Fibroblast of lung (primary cell): ENCODE measurements at regions not wholly inside any gene's neighbourhood (a gene's known extent, or its start where the extent isn't known, plus 50 kb on each side); places are given as distances from the start of the nearest gene placed in this dataset.

Source experiments
- DNase-seq, 2 donors: peaks; one replicate each; pipeline versions ENCODE4 v3.0.0 to v3.0.0-alpha.2; 2010; ENCODE audit warnings: low read depth in 2 of 2
- H2AFZ ChIP-seq: 2 replicates; pipeline ENCODE4 v1.5.1; 2012; ENCODE audit warnings: low read length, control low read depth, inconsistent platforms
- H3K27ac ChIP-seq: 2 replicates; pipeline ENCODE4 v1.5.1; 2011; ENCODE audit warnings: low read length, control low read depth; ENCODE audit not compliant: insufficient read depth
- H3K27me3 ChIP-seq: 2 replicates; pipeline ENCODE4 v1.5.1; 2011; ENCODE audit warnings: mild to moderate bottlenecking, low read length; ENCODE audit not compliant: control insufficient read depth, insufficient read depth
- H3K36me3 ChIP-seq: 2 replicates; pipeline ENCODE4 v1.5.1; 2011; ENCODE audit warnings: low read length; ENCODE audit not compliant: control insufficient read depth, insufficient read depth
- H3K4me1 ChIP-seq: 2 replicates; pipeline ENCODE4 v1.5.1; 2011; ENCODE audit warnings: low read length; ENCODE audit not compliant: control insufficient read depth, insufficient read depth; ENCODE audit errors: extremely low read depth
- H3K4me2 ChIP-seq: 2 replicates; pipeline ENCODE4 v1.5.1; 2011; ENCODE audit warnings: low read length, control low read depth; ENCODE audit not compliant: insufficient read depth; ENCODE audit errors: extremely low read depth
- H3K4me3 ChIP-seq, 4 experiments: fragments of 200-600 bp in 1 of 4; sonication (generic) in 1 of 4; replicated peaks in 1 of 4; 2 replicates each; pipeline ENCODE4 v1.5.1; 2011 to 2016; ENCODE audit warnings: low read length in 4 of 4, low read depth in 3 of 4, mild to moderate bottlenecking in 3 of 4, control low read depth in 2 of 4, inconsistent platforms in 1 of 4, mixed read lengths in 1 of 4; ENCODE audit not compliant: insufficient read depth in 1 of 4; ENCODE audit errors: control extremely low read depth in 1 of 4
- H3K79me2 ChIP-seq: 2 replicates; pipeline ENCODE4 v1.5.1; 2012; ENCODE audit warnings: mild to moderate bottlenecking, low read length, inconsistent platforms; ENCODE audit not compliant: control insufficient read depth, insufficient read depth
- H3K9ac ChIP-seq: 2 replicates; pipeline ENCODE4 v1.5.1; 2011; ENCODE audit warnings: mild to moderate bottlenecking, low read length, control low read depth; ENCODE audit not compliant: insufficient read depth
- H3K9me3 ChIP-seq: 2 replicates; pipeline ENCODE4 v1.5.1; 2012; ENCODE audit warnings: low read depth, low read length; ENCODE audit not compliant: control insufficient read depth, insufficient read depth
- H4K20me1 ChIP-seq: 2 replicates; pipeline ENCODE4 v1.5.1; 2011; ENCODE audit warnings: low read length; ENCODE audit not compliant: control insufficient read depth, insufficient read depth; ENCODE audit errors: extremely low read depth
- CTCF ChIP-seq, 2 donors: IDR thresholded peaks in 1 of 2; conservative IDR thresholded peaks in 1 of 2; 1 replicate in 1 of 2; 2 replicates in 1 of 2; pipeline ENCODE4 v1.5.1; 2011 to 2012; ENCODE audit warnings: low read length in 2 of 2, control low read depth in 1 of 2, inconsistent platforms in 1 of 2, low read depth in 1 of 2, mild to moderate bottlenecking in 1 of 2
- EZH2 ChIP-seq: IDR thresholded peaks from 2 replicates; pipeline ENCODE4 v1.5.1; 2012; ENCODE audit warnings: low read length, control low read depth, mild to moderate bottlenecking; ENCODE audit errors: missing control alignments

- Histone ChIP-seq H4K20me1 (no peaks in the 10 kb centered on the region), H3K27ac (no peak overlapping the region), H3K9ac (no peak overlapping the region), H3K4me1 (no peaks in the 10 kb centered on the region), H3K79me2 (no peaks in the 10 kb centered on the region), H3K27me3 (no peaks in the 10 kb centered on the region), H2AFZ (no peak overlapping the region), H3K36me3 (no peaks in the 10 kb centered on the region), H3K9me3 (no peaks in the 10 kb centered on the region), H3K4me2 (no peak overlapping the region), H3K4me3 (no peak overlapping the region)
- TF ChIP-seq EZH2: no peak
- TF ChIP-seq CTCF (conservative IDR thresholded peaks at IDR 0.05 in 1 of 2, IDR thresholded peaks at IDR 0.05 in 1 of 2; ENCODE audit: low read depth in 1 of 2, low read length in 2 of 2): no peak
- DNase-seq: no peak
Measured at GRCh38 chr1:14506471-14507255, 91.8 kb upstream of the KAZN start.

- no peak overlapping the region for H2AFZ ChIP-seq
- peak in 1 of 2 donors; percentile 51 for DNase-seq
- no peaks in the 10 kb centered on the region for H4K20me1 ChIP-seq
- no peak overlapping the region for H3K9ac ChIP-seq
- H3K27ac ChIP-seq: no peak overlapping the region
- H3K4me2 ChIP-seq: no peak overlapping the region
- H3K79me2 ChIP-seq: no peaks in the 10 kb centered on the region
- TF ChIP-seq CTCF (conservative IDR thresholded peaks at IDR 0.05 in 1 of 2, IDR thresholded peaks at IDR 0.05 in 1 of 2; ENCODE audit: low read depth in 1 of 2, low read length in 2 of 2) (no peak), EZH2 (no peak)
- H3K36me3 ChIP-seq: no peaks in the 10 kb centered on the region
- H3K9me3 ChIP-seq: no peaks in the 10 kb centered on the region
- no peak overlapping the region for H3K4me3 ChIP-seq
- H3K27me3 ChIP-seq: no peaks in the 10 kb centered on the region
- H3K4me1 ChIP-seq: no peaks in the 10 kb centered on the region
Measured at GRCh38 chr1:14507262-14507661, 91.2 kb upstream of the KAZN start.

- Histone ChIP-seq H3K4me1 (no peaks in the 10 kb centered on the region), H3K79me2 (no peaks in the 10 kb centered on the region), H3K27ac (no peak overlapping the region), H3K9ac (no peak overlapping the region), H2AFZ (no peak overlapping the region), H3K4me3 (no peak overlapping the region), H3K36me3 (no peaks in the 10 kb centered on the region), H4K20me1 (no peaks in the 10 kb centered on the region), H3K9me3 (no peaks in the 10 kb centered on the region), H3K27me3 (no peaks in the 10 kb centered on the region), H3K4me2 (no peak overlapping the region)
- DNase-seq: no peak
- TF ChIP-seq EZH2: no peak
- TF ChIP-seq CTCF (conservative IDR thresholded peaks at IDR 0.05 in 1 of 2, IDR thresholded peaks at IDR 0.05 in 1 of 2; ENCODE audit: low read depth in 1 of 2, low read length in 2 of 2): no peak
Measured at GRCh38 chr1:14508613-14509012, 89.9 kb upstream of the KAZN start.
